Effector CD8-positive, alpha-beta T cell (primary cell): ENCODE measurements at regions not wholly inside any gene's neighbourhood (a gene's known extent, or its start where the extent isn't known, plus 50 kb on each side); places are given as distances from the start of the nearest gene placed in this dataset.

Source experiments
- DNase-seq: peaks from one replicate; lab custom pipeline; 2025; lab: John Stamatoyannopoulos, UW

DNA sequence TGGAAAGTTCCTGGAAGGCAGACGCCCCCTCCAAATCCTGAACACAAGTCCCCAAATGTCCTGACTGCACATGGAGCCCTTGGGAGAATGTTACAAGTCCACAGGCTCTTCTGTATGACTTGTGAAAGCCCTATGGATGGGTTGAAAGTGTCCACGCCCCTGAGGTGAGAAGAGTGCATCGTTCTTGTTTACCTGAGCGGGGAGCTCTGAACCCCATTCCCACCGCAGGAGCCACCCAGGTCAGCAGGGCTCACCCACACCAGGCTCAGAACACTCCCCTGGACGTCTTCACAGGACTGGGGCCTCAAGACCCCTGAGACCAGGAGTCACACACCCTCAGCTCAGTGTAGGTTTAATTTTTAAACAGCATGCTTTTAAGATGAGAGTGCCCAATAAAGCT is 84.2 kb upstream of the TMEM18 start:
- DNase-seq, result no peak

DNA sequence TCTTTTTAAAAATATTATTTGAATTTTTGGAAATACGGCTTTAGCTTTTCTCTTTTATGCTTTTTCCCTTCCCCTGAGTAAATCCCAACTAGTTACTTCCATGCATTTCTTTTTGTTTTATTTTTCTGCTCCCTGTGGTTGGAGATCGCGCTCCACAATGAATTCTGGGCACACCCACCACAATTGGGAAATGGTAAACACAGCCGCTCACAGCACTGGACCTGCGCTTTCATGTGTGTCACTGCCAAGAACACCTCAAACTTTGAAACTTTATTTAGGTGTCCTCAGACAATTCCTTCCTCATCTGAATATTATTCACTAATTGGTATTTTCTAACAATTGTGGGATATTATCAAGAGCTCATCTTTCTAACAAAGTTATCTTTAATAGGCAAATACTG is 82.8 kb upstream of the TMEM18 start:
- DNase-seq, result no peak

DNA sequence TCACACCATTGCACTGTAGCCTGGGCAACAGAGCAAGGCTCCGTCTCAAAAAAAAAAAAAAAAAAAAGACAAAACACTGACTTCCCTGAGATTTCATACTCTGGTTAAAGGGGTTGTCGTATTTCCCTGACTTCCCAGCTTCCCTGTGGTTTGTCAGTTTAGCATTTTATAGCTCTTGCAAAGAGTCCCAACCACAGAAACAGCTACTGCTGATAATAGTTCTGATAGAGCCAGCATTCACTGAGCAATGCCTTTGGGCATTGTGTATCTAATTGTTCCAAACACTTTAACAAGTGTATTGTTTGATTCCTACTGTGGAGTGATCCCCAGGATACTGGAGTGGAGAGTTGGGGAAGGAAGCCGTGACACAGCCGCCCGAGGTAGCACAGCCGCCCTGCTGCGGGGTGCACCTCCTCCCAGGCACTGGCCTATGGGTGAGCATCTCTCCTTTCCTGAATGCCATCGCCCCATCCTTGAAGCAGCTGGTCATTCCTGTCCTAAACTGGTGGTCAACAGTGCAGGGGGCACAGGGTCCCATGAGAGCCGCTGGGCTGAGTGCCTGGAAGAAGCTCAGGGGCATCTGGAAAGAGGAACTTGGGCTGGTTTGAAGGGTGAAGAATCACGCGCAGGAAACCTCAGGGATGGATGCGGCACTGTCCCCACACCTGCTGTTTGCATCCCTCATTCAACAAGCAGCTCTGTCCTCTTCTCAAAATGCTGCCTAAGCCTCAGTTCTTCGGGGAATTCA is 81.0 kb upstream of the TMEM18 start:
- DNase-seq, result no peak

DNA sequence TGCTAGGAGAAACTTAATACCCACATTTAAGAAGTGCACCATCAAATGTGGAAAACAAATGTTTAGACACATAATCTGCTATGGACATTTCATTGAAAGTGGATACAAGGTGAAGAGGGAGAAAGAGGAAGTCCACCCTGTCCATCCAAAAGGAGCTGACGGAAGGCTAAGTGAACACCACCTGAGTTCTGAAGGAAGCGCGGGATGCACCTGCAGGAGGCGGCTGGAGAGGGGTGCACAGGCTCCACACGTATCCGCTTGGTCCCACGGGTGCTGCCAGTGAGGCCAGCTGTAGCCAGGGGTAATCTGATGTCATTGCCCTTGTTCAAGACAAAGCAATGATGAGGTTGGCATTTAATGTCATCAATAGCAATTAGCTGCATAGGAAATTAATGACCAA is 75.9 kb upstream of the TMEM18 start:
- no peak for DNase-seq

DNA sequence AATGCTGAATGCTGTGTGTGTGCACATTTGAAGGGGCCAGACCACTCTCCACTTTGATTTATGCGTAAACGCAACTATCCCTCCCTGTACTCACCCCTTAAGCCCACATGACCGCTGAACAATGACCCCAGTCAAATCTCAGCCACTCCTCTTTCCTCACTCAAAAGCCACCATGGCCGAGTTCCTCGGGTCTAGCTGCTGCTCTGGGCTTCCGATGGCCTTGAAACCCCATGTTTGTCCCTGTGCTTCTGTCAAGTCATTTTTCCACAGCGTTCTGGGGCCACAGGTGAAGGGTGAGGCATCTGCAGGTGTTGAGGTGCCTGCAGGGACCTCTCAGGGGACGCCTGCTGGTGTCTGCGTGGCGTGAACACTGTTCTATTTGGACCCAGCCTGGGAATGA is 74.3 kb upstream of the TMEM18 start:
- no peak for DNase-seq

DNA sequence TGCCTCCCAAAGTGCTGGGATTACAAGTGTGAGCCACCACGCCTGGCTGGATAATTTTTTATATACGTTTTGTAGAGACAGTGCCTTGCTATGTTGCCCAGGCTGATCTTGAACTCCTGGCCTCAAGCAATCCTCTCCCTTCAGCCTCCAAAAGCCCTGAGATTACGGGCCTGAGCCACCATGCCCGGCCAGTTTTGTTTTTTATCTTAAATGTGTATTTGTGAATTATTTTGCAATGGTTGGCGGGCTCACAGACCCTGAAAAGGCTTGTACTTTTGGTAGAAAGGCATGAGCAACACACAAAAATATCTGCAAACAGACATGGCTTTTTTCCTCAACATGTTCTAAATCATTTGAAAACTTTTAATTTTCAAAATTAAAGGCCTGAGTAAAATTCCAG is 73.4 kb upstream of the TMEM18 start:
- DNase-seq, result no peak

DNA sequence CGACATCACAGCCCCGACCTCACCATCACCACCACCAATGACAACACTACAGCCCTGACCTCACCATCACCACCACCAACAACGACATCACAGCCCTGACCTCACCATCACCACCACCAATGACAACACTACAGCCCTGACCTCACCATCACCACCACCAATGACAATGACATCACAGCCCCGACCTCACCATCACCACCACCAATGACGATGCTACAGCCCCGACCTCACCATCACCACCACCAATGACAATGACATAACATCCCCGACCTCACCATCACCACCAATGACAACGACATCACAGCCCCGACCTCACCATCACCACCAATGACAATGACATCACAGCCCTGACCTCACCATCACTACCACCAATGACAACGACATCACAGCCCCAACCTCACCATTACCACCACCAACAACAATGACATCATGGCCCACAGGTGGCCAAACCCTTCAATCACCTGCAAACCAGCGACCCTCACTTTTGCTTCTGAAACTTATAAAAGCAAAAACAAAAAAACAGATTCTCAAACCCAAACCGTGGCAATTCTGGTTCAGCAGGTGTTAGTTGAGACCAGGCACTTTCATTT is 70.7 kb upstream of the TMEM18 start:
- DNase-seq, result no peak

DNA sequence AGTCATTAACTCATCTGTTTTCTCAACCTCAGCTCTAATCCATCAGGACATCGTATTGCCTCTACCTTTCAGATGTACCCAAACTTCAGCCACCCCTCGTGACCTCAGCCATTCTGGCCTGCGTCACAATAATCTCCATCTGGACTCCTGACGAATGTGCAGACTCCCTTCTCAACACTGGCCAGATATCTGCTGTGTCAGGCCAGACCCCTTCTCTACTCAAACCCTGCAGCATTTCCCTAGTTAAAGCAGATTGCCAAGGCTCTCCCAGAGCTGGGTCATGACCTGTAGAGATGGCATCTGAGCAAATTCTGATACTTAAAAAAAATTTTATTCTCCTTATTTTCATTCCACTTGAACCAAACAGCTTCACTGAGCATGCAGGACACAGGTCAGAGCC is 69.5 kb upstream of the TMEM18 start:
- DNase-seq, result no peak

DNA sequence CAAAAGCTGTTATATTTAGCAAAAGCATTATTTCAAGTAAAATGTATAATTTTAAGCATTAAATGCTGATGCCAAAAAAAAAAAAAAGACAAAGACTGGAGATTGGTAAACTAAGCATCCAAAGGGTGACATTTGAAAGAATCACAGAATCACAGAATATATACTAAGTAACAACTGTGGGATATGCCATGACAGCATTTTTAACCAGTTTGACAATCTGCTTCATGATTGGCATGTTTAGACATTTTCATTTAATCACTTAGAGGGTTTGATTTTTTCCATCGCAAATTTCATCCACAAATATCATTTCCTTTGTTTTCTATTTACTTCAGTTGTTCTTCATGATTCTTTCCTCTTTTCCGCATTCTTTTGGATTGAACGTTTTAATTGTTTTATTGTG is 66.9 kb upstream of the TMEM18 start:
- no peak for DNase-seq

DNA sequence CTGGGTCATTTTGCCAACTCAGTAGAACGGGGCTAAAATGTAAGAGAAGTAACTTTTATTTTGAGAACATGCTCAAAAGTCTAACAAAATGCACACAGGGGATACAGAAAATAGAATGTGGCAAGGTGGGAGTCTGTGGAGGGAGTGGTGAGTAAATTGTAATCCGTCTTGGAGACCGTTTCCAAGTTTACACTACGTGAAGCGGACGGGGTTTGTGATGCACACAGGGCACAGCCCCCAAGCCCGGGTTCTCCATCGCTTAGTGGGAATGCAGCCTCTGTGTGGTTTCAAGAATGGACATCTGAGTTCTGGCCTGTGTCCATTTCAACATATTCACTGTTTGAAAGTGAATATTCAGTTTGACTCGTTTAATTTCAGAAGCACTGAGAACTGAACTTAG is 65.0 kb upstream of the TMEM18 start:
- no peak for DNase-seq

DNA sequence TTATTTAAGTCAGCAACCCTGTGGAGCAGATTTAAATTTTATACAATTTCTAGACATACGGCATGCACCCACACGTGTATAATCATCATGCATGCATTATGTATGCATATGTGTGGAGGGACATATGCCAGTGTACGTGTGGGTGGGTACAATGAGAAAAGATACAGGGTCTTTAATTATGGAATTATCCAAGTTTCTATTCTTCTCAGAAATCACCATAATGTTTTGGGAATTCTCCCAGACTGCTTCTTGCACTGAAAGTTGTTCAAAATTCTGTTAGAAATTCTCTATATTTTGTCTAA is 63.9 kb upstream of the TMEM18 start:
- DNase-seq, result no peak

DNA sequence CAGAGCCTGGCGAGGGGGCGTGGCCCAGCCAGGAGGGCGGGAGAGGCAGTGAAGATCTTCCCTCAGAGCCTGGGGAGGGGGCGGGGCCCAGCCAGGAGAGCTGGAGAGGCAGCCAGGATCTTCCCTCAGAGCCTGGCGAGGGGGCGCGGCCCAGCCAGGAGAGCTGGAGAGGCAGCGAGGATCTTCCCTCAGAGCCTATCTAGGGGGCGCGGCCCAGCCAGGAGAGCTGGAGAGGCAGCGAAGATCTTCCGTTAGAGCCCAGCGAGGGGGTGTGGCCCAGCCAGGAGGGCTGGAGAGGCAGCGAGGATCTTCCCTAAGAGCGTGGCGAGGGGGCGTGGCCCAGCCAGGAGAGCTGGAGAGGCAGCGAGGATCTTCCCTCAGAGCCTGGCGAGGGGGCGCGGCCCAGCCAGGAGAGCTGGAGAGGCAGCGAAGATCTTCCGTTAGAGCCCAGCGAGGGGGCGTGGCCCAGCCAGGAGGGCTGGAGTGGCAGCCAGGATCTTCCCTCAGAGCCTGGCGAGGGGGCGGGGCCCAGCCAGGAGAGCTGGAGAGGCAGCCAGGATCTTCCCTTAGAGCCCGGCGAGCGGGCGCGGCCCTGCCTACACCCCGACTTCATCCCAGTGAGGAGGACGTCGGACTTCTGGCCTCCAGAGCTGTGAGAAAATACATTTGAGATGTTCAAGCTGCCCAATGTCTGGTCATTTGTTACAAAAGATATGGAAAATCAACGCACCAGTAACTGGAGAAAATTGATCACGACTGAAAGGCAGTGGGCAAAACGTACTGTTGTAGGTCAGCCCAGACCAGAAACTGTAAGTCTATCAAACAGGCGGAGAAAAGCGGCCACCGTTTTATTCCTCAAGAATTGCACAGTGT is 63.4 kb upstream of the TMEM18 start:
- peak; percentile 49 for DNase-seq

DNA sequence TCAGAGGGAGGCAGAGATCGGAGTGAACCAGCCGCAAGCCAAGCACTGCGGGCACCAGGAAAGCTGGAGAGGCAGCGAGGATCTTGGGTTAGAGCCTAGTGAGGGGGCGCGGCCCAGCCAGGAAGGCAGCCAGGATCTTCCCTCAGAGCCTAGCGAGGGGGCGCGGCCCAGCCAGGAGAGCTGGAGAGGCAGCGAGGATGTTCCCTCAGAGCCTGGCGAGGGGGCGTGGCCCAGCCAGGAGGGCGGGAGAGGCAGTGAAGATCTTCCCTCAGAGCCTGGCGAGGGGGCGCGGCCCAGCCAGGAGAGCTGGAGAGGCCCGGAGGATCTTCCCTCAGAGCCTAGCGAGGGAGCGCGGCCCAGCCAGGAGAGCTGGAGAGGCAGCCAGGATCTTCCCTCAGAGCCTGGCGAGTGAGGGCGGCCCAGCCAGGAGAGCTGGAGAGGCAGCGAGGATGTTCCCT is 62.7 kb upstream of the TMEM18 start:
- DNase-seq, result peak; percentile 13

DNA sequence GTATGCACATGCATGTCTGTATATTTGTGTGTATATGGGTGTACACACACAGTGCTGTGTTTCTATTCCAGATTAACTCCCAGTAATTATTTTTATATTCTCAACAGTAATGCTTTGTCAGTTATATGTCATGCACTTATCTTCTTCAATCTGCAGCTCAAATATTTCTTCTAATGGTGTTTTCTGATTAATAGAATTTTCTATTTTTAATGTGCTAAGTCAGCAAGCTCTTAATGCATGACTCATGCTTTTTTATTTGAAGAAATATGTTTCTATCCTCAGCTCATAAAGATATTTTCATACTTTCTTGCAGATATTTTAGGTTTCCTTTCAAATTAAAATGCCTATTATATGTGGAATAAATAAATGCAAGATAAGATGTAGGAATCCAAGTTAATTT is 59.7 kb upstream of the TMEM18 start:
- no peak for DNase-seq

DNA sequence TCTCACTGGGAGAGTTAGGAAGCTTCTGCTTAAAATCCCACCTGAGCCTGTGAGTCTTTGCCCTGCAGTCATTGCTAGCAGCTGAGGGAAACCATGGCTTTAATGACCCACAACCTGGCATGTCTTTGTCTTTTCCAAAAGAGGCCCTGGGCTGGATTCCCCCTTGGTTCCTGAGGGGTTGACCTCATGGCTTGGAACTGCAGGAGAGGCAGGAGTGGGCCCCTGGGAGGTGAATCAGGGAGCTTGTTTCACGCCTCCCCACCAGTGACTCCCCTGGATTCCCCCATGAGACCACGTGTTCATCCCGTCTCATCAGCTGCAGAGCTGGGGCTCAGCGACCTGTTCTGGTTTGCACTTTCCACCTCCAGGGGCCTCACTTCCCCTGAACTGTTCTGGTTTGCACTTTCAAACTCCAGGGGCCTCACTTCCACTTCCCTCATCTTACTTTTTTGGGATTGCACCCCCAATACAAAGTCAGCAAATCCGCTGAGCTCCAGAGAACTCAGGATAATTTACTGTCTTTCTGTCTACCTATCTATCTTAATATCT is 58.5 kb upstream of the TMEM18 start:
- DNase-seq, result no peak

DNA sequence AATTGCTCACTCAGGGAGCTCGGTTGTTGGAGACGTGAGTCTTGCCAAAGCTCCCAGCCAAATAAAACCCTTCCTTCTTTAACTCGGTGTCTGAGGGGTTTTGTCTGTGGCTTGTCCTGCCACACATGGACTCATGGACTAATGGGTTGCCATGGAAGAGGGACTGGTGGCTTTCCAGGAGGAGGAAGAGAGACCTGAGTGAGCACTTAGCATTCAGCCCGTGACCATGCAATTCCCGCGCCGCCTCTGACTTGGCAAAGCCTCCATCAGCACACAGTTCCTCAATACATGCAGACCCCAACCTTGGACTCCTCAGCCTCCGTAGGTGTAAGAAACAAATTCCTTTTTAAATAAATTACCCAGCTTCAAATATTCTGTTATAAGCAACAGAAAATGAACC is 57.3 kb upstream of the TMEM18 start:
- DNase-seq, result no peak

DNA sequence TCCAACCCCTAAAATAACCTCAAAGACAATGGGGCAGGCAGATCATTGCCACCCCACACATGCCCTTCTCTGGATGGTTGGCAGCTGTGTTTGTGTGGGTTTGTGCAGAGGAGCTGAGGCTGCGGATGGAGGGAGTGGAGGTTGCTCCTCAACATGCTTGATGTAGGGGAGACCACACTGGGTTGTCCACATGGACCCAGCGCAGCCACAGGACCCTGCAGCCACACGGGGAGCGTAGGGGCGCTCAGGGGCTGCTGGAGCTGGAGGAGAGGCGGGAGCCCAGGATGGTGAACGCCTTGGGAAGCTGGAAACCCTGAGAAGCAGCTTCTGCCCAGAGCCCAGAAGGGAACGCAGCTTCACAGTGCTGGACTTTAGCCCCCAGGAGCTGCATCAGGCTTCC is 56.3 kb upstream of the TMEM18 start:
- no peak for DNase-seq

DNA sequence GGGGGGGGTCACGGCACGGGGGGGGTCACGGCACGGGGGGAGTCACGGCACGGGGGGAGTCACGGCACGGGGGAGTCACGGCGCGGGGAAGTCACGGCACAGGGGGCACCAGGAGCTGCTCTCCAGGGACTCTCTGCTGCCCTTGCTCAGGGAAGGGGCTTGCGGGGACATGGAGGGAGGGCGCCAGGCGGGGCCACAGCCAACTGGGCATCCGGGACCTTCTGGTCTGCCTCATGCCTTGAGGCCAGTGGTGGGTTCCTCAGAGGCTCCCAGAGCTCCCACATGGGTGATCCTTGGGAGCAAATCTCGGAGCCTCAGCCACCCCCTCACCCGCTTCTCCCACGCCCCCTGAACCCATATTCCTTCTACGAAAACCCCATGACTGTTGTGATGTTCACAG is 55.8 kb upstream of the TMEM18 start:
- no peak for DNase-seq

DNA sequence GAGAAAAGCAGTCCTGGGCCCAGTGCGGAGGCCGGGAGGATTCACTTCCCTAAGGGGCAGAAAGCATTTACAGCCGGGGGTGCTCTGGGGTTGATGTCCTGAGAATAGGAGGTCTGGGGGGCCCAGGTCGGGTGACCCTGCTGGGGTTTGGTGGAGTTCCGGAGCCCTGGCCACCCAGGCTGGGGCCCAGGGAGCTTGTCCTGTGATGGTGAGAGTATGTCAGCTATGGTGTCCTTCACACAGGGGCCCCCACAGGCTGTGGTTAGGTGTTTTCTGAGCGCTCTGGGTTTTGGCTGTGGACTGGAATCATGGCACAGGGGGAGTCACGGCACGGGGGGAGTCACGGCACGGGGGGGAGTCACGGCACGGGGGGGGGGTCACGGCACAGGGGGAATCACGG is 54.5 kb upstream of the TMEM18 start:
- no peak for DNase-seq

DNA sequence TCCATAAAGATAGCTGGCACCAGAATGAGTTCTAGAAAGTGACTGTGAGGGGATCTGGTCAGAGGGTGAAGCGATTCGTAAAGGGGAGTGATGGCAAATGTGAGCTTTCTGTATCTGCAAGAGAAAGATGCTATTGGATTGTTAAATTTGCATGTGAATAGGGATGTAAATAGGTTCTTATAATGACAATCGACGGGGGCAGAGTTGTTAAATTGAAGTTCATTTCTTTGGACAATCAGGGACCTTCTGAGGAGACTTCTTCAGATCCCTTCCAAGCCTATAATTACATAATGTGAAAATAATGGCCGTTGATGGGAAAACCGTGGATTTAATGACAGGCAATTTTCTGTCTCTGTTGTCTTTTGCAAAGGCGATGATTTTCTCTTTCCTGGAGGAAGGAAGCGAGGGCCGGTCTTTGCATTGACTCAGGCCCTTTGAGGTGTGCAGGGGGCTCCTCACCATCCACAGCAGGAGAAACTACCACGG is 52.2 kb upstream of the TMEM18 start:
- no peak for DNase-seq

DNA sequence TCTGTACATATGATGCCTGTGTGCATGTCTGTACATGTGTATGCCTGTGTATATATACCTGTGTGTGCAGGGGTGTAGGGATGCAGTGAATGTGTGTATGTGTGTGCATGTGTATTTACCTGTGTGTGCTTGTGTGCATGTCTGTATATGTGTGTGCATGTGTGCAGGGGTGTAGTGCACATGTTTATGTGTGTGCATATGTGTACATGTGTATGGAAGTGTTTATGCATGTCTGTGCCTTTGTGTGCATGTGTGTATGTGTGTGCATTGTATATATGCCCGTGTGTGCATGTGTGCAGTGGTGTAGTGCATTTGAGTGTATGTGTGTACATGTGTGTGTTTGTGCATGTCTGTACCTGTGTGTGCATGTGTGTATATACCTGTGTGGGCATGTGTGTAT is 51.0 kb upstream of the TMEM18 start:
- no peak for DNase-seq

DNA sequence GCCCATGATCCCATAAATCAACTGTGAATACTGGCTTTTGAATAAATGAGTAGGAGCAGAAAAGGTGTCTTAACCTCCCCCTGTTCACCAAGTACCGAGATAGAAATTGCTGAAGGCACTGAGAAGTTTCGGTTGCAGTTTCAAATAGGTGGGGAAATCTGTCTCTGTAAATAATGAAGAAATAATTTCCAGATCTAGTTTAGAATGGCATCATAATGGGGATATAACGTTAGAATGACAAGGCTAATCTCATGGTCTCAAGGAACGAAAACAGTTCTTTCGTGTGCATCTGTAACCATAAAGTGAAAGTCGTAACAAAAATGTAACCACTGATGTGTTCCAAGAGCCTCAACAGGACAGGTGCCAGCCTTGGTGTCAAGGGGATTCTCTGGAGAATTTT is 49.9 kb upstream of the TMEM18 start:
- DNase-seq, result no peak
